Neuronal stem cell (in vitro differentiated cells): ENCODE measurements at regions not wholly inside any gene's neighbourhood (a gene's known extent, or its start where the extent isn't known, plus 50 kb on each side); places are given as distances from the start of the nearest gene placed in this dataset.
A peak's percentile ranks its signal among the peaks of the same experiment; 100 is the strongest.
"Not testable (repeated sequence)": the region's sequence is repeated elsewhere in the genome, so short reads cannot be mapped to it uniquely, and the experiment has no call there.

ENCODE experiments used
- DNase-seq: peaks from one replicate; pipeline ENCODE4 v3.0.0-alpha.2; 2013; ENCODE audit warnings: low spot score
- H2AFZ ChIP-seq: one replicate; pipeline ENCODE4 v1.6.1; 2013; ENCODE audit warnings: mild to moderate bottlenecking, low read length, inconsistent platforms
- H2AK5ac ChIP-seq: 2 replicates; pipeline ENCODE4 v1.6.1; 2013; ENCODE audit warnings: low read depth, mild to moderate bottlenecking, inconsistent platforms, low read length, moderate library complexity, mixed read lengths
- H2BK120ac ChIP-seq: 2 replicates; pipeline ENCODE4 v1.6.1; 2013; ENCODE audit warnings: low read depth, mild to moderate bottlenecking, inconsistent platforms, low read length, moderate library complexity, mixed read lengths
- H2BK12ac ChIP-seq: one replicate; pipeline ENCODE4 v1.6.1; 2013; ENCODE audit warnings: low read length, inconsistent platforms
- H2BK15ac ChIP-seq: 2 replicates; pipeline ENCODE4 v1.6.1; 2013; ENCODE audit warnings: mild to moderate bottlenecking, low read length, inconsistent platforms, mixed read lengths
- H2BK5ac ChIP-seq: one replicate; pipeline ENCODE4 v1.6.1; 2013; ENCODE audit warnings: inconsistent platforms, mild to moderate bottlenecking, low read length, moderate library complexity
- H3K14ac ChIP-seq: one replicate; pipeline ENCODE4 v1.6.1; 2013; ENCODE audit warnings: low read length, inconsistent platforms
- H3K18ac ChIP-seq: 2 replicates; pipeline ENCODE4 v1.6.1; 2013; ENCODE audit warnings: low read length, inconsistent platforms
- H3K23ac ChIP-seq: 2 replicates; pipeline ENCODE4 v1.6.1; 2013; ENCODE audit warnings: low read depth, mild to moderate bottlenecking, mixed read lengths, low read length, inconsistent platforms; ENCODE audit not compliant: poor library complexity
- H3K27ac ChIP-seq: replicated peaks from 3 replicates; pipeline ENCODE4 v1.5.1; 2013; ENCODE audit warnings: low read length, inconsistent platforms
- H3K27me3 ChIP-seq, 3 experiments: 2 replicates each; pipeline ENCODE4 v1.6.1; 2013; ENCODE audit warnings: low read length in 3 of 3, mild to moderate bottlenecking in 2 of 3, inconsistent platforms in 1 of 3, low read depth in 1 of 3, mixed read lengths in 1 of 3, moderate library complexity in 1 of 3; ENCODE audit not compliant: control insufficient read depth in 3 of 3, insufficient read depth in 3 of 3
- H3K36me3 ChIP-seq, 2 donors: replicated peaks in 1 of 2; 2 replicates each; pipeline ENCODE4 v1.6.1; 2013; ENCODE audit warnings: low read length in 2 of 2; ENCODE audit not compliant: control insufficient read depth in 2 of 2, insufficient read depth in 2 of 2
- H3K4ac ChIP-seq: 2 replicates; pipeline ENCODE4 v1.6.1; 2013; ENCODE audit warnings: inconsistent platforms, mild to moderate bottlenecking, low read length, moderate library complexity
- H3K4me1 ChIP-seq, 2 donors: 1 replicate in 1 of 2; 2 replicates in 1 of 2; pipeline ENCODE4 v1.6.1; 2013; ENCODE audit warnings: low read length in 2 of 2, low read depth in 1 of 2; ENCODE audit not compliant: control insufficient read depth in 2 of 2, insufficient read depth in 1 of 2
- H3K4me2 ChIP-seq: one replicate; pipeline ENCODE4 v1.6.1; 2013; ENCODE audit warnings: mild to moderate bottlenecking, low read length, inconsistent platforms; ENCODE audit not compliant: insufficient read depth, poor library complexity, severe bottlenecking
- H3K4me3 ChIP-seq, 2 donors: 2 replicates each; pipeline ENCODE4 v1.5.1; 2013; ENCODE audit warnings: low read length in 2 of 2, mild to moderate bottlenecking in 2 of 2, inconsistent platforms in 1 of 2, moderate library complexity in 1 of 2
- H3K79me1 ChIP-seq: one replicate; pipeline ENCODE4 v1.6.1; 2013; ENCODE audit warnings: low read depth, mild to moderate bottlenecking, inconsistent platforms, low read length, moderate library complexity
- H3K9ac ChIP-seq: one replicate; pipeline ENCODE4 v1.6.1; 2013; ENCODE audit warnings: mild to moderate bottlenecking, low read depth, low read length, inconsistent platforms; ENCODE audit not compliant: poor library complexity
- H3K9me3 ChIP-seq, 2 donors: replicated peaks in 1 of 2; 2 replicates each; pipeline versions ENCODE3 to v1.6.1; 2013; ENCODE audit warnings: low read length in 2 of 2, mild to moderate bottlenecking in 2 of 2, inconsistent platforms in 1 of 2, low read depth in 1 of 2, mixed read lengths in 1 of 2, moderate library complexity in 1 of 2; ENCODE audit not compliant: control insufficient read depth in 2 of 2, insufficient read depth in 1 of 2
- H4K8ac ChIP-seq: one replicate; pipeline ENCODE4 v1.6.1; 2013; ENCODE audit warnings: low read depth, mild to moderate bottlenecking, inconsistent platforms, low read length, moderate library complexity
- H4K91ac ChIP-seq: one replicate; pipeline ENCODE4 v1.6.1; 2013; ENCODE audit warnings: low read length, low read depth, mild to moderate bottlenecking, inconsistent platforms; ENCODE audit not compliant: poor library complexity
- WGBS, 2 donors: extraction: QIAGEN DNeasy Blood & Tissue Kit; methylation state at CpG; one replicate each; pipeline ENCODE4 v1.1.7; 2013; ENCODE audit warnings: missing lambda C conversion rate in 2 of 2, mixed read lengths in 1 of 2; ENCODE audit not compliant: insufficient read length in 2 of 2, insufficient replicate concordance in 1 of 2; ENCODE audit errors: extremely low coverage in 2 of 2; 5-methylcytosine and 5-hydroxymethylcytosine counted together

DNA sequence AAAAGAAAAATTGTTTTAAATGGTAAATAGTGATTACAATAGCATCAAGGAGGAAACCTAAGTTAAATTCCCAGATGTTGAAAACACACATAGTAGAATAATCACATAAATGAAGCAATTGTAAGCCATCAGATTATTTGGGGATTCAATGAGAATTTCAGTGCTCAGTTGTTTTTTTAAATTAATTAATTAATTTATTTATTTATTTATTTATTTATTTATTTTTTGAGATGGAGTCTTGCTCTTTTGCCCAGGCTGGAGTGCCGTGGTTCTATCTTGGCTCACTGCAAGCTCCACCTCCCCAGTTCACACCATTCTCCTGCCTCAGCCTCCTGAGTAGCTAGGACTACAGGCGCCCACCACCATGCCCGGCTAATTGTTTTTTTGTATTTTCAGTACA, 262.8 kb upstream of the SMIM21 start:
- H3K27ac ChIP-seq, H2BK5ac ChIP-seq, DNase-seq, H2BK120ac ChIP-seq, H3K79me1 ChIP-seq, H4K91ac ChIP-seq, H4K8ac ChIP-seq, H3K4ac ChIP-seq, H3K9me3 ChIP-seq, H3K18ac ChIP-seq, H3K4me2 ChIP-seq, H2AFZ ChIP-seq, H2BK12ac ChIP-seq, H3K4me1 ChIP-seq, H3K9ac ChIP-seq, H2AK5ac ChIP-seq, H3K4me3 ChIP-seq, H3K27me3 ChIP-seq, H3K23ac ChIP-seq, H2BK15ac ChIP-seq, H3K14ac ChIP-seq, H3K36me3 ChIP-seq: not testable (repeated sequence)
- no CpG with 5 or more reads among the region's 3 CpGs for WGBS, 2 donors

DNA sequence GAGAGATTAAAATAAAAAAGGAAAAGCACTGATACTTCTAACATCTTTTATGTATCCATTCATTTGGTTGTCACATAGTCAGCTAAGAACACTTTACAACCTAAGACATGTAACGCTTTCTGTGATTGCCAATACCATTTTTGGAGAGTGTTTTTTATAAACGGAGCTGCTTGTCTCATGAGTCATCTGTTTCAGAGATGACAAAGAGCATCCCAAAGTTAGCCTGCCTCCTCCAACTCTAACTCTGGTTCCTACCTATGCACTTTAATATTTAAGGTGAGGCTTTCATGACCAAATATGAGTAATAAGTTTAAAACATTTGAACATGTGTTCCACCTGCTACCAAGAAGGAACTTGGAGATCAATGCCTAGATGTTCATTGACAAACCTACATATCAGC, 260.1 kb upstream of the SMIM21 start:
- Histone ChIP-seq H3K27ac (no peak overlapping the region), H2BK120ac (no peak overlapping the region), H3K14ac (no peak overlapping the region), H3K79me1 (no peaks in the 10 kb centered on the region), H2BK5ac (no peak overlapping the region), H3K23ac (no peak overlapping the region), H3K4me2 (no peak overlapping the region), H4K8ac (no peak overlapping the region), H3K27me3 (no peaks in the 10 kb centered on the region), H4K91ac (no peak overlapping the region), H3K18ac (no peak overlapping the region), H3K4ac (no peak overlapping the region), H3K9ac (no peak overlapping the region), H2BK12ac (no peak overlapping the region), H3K4me1 (no peaks in the 10 kb centered on the region), H3K36me3 (no peaks in the 10 kb centered on the region), H2AFZ (no peak overlapping the region), H2BK15ac (no peak overlapping the region), H3K9me3 (no peaks in the 10 kb centered on the region), H2AK5ac (no peak overlapping the region), H3K4me3 (no peak overlapping the region)
- DNase-seq = no peak
- whole genome bisulfite sequencing, 2 donors = no CpG with 5 or more reads among the region's 2 CpGs

DNA sequence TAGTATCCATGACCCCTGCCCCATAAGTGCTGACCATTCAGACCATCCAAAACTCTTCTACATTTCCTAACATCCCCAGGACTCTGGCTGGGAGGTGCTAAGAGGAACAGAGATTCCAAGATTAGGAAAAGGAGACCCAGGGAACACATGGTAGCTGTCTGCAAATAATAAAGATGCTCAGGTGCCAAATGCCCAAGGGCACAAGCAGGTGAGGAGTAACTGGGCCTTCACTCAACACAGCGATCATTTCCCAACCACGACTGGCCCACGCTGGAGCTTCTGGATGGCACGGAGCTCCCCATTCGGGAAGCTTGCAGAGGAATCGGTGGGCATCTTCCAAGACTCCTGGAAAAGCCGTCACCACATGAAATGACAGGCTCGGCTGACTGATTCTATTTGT, 255.9 kb upstream of the SMIM21 start:
- DNase-seq = no peak
- Histone ChIP-seq H2BK5ac (no peak overlapping the region), H3K18ac (no peak overlapping the region), H3K79me1 (no peaks in the 10 kb centered on the region), H3K9ac (no peak overlapping the region), H3K4me1 (no peaks in the 10 kb centered on the region), H3K27ac (no peak overlapping the region), H3K14ac (no peak overlapping the region), H2BK12ac (no peak overlapping the region), H3K27me3 (no peaks in the 10 kb centered on the region), H3K4me3 (no peak overlapping the region), H2AFZ (no peak overlapping the region), H4K8ac (no peak overlapping the region), H2BK15ac (no peak overlapping the region), H4K91ac (no peak overlapping the region), H2BK120ac (no peak overlapping the region), H3K4ac (no peak overlapping the region), H3K9me3 (no peaks in the 10 kb centered on the region), H3K23ac (no peak overlapping the region), H3K36me3 (no peaks in the 10 kb centered on the region), H3K4me2 (no peak overlapping the region), H2AK5ac (no peak overlapping the region)
- WGBS, 2 donors = no CpG with 5 or more reads among the region's 8 CpGs

DNA sequence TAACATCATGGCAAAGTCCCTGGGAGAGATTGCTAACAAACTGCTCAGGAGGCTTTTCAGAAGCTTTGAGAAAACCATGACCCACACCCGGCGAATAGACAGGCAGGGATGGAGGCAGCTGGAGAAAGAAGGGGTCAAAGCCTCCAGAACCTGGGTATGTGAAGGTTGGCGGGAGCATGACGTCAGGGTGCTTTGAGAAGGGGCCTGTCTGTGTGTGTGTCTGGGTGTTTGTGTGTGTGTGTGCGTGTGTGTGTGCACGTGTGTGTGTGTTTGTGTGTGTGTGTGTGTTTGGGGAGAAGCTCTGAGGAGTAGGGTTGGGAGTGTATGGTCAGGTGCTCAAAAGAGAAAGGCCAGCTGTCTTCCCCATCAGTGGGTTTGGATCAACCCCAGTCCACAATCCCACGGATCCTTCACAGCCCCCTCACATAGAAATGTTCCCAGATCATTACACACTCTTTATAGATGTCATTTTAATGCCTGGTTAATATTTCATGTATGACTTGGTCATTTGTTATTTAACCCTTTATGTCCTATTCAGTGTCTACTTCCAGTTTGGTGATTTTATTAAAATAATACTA, 254.1 kb upstream of the SMIM21 start:
- Histone ChIP-seq H3K14ac (no peak overlapping the region), H3K27ac (no peak overlapping the region), H3K79me1 (no peaks in the 10 kb centered on the region), H3K27me3 (no peaks in the 10 kb centered on the region), H3K9ac (peak overlapping the region; percentile 13), H3K4me3 (peak overlapping the region in 1 of 2 donors; percentile 65), H2BK12ac (no peak overlapping the region), H4K8ac (no peak overlapping the region), H2AFZ (no peak overlapping the region), H3K4ac (no peak overlapping the region), H2BK120ac (no peak overlapping the region), H2AK5ac (no peak overlapping the region), H3K9me3 (no peaks in the 10 kb centered on the region), H3K36me3 (no peaks in the 10 kb centered on the region), H4K91ac (no peak overlapping the region), H3K4me2 (no peak overlapping the region), H3K4me1 (no peaks in the 10 kb centered on the region), H3K18ac (no peak overlapping the region), H2BK5ac (no peak overlapping the region), H2BK15ac (no peak overlapping the region), H3K23ac (no peak overlapping the region)
- no peak for DNase-seq
- WGBS, 2 donors = no CpG with 5 or more reads among the region's 7 CpGs
